ENCODE measurements at regions not wholly inside any gene's neighbourhood (a gene's known extent, or its start where the extent isn't known, plus 50 kb on each side); places are given as distances from the start of the nearest gene placed in this dataset.
"Not testable (repeated sequence)": the region's sequence is repeated elsewhere in the genome, so short reads cannot be mapped to it uniquely, and the experiment has no call there.

DNA sequence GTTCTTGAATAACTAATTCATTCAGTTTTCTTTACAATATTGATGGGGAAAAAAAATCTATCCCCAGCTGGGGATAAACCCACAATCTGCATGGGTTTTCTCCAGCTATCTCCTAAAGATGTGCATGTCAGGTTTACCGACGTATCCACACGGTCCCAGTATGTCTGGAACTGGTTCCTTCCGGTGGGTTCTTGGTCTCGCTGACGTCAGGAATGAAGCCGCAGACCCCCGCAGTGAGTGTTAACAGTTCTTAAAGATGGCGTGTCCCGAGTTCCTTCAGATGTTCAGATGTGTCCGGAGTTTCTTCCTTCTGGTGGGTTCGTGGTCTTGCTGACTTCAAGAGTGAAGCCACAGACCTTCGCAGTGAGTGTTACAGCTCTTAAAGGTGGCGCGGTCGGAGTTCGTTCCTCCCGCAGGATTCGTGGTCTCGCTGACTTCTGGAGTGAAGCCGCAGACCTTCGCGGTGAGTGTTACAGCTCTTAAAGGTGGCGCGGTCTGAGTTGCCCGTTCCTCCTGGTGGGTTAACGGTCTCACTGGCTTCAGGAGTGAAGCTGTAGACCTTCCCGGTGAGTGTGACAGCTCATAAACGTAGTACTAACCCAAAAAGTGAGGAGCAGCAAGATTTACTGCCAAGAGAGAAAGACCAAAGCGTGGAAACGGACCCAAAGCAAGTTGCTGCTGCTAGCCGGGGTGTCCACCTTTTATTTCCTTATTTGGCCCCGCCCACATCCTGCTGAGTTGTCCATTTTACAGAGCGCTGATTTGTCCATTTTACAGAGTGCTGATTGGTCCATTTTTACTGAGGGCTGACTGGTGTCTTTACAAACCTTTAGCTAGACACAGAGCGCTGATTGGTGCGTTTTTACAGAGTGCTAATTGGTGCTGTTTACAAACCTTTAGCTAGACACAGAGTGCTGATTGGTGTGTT lies 195.1 kb upstream of the NR2F2 start:
- DNase-seq = no peak

DNA sequence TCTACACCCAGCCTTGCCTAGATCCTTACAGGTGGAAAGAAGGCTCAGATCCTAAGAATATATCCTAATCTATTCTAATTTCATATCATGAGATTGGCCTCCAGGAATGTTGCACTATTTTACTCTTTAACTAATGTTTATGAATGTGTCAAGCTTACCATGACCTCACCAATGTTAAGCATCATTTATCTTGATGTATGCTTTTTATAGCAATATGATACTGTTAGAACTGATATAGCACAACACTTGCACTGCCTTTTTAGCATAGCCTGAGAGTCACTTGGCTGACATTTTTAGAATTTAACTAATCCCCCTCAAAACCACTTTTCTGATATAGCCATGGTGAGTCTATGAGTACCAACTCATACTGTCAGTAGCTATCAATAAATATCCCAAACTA lies 191.5 kb upstream of the NR2F2 start:
- no peak for DNase-seq

- DNase-seq = no peak
Measured at GRCh38 chr15:96142498-96142897, 188.0 kb upstream of the NR2F2 start.

DNA sequence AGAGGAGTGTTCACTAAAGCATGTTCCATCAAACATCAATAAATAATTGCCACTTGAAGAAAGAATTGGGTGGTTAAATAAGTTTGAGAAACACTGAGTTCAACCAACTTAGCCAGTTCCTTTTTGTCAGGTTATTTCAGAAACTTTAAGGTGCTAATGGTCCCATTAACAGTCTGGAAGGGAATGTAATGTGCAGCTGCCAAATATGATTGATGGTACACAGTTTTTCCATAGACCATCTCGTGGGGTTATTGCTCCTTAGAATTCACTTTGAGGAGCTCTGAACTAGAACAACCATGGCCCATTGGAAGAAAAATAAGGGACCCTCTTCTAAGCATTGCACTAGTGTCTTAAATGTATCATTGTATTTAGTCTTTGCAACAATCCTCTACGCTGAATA lies 185.8 kb upstream of the NR2F2 start:
- no peak for DNase-seq

DNA sequence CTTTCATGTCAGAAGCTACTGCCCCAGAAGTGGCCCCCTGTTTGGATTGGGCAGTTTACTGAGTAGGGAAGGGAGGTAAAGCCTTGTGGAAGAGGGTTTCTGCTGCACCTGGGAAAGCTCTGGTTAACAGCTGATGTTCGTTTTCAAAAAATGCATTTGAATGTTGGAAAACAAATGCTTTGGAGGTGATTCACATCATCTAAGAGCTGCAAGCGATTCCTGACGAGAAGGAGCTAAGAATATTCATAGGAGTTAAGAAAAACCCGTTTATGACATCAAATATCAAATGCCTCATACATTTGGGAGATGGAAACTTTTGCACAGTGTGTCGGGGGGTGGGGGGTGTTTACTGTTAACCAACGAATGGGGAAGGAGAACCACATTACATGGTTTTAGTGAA lies 183.8 kb upstream of the NR2F2 start:
- DNase-seq = no peak

- DNase-seq = no peak
Measured at GRCh38 chr15:96147267-96147666, 183.2 kb upstream of the NR2F2 start.

DNA sequence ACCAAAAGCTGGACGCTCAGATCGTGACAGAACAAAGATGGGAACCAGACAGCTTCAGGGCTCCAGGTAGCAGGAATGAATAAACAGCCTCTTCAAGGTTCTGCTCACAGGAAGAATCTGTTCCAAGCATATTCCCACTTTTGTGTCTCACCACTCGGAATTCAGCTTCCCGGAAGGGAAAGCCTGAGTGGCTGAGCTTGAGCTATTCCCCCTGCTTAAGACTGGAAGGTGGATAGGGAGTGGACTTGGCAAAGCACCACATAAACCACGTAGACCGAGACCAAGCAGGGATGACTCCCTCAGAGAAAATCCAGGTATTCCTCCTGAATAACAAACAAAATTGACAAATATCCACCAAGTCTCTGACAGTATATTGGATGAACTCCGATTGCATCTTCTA lies 180.2 kb upstream of the NR2F2 start:
- DNase-seq = no peak

- DNase-seq = not testable (repeated sequence)
Measured at GRCh38 chr15:96151749-96152148, 178.8 kb upstream of the NR2F2 start.

GRCh38 chr15:96153929-96154328 lies 176.6 kb upstream of the NR2F2 start:
- no peak for DNase-seq

- no peak for DNase-seq
Measured at GRCh38 chr15:96158938-96159337, 171.6 kb upstream of the NR2F2 start.

DNA sequence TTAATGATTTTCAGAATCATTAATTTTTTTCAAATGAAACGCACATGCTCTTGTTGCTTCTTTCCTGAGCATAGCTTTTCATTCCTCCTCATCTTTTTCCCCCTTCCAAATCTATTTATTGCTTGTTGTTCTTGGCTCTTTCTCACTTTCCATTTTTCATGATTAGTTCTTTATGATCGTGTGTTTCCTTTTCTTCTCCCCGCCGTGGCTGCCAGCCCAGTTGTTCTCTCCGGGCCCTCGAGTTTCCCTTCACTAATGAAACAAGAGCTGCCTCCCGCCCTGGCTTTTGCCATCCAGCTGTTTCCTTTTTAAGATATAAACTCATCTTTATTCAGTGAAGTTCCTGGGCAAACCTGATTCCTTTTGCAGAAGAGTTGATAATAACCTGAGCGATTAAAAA lies 170.2 kb upstream of the NR2F2 start:
- DNase-seq = no peak

DNA sequence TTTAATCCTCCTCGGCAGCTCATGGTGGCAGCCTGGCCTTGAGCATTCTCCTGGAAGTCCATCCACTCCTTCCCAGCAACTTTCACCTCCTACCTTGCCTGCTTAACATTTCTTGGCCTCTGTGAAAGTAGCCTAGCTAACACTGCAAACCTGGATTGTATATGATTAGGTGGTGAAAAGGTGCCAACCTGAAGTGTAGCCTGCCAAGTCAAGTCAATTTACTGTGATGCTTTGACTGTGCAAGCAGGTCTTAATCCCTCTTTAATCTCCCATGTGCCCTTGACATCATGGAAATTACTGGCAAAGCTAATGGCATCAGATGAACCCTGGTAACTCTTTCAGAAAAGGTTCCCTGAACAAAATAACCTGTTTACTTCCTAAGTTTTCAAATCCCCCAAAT lies 169.7 kb upstream of the NR2F2 start:
- DNase-seq = no peak

- DNase-seq = no peak
Measured at GRCh38 chr15:96162322-96162721, 168.2 kb upstream of the NR2F2 start.

DNA sequence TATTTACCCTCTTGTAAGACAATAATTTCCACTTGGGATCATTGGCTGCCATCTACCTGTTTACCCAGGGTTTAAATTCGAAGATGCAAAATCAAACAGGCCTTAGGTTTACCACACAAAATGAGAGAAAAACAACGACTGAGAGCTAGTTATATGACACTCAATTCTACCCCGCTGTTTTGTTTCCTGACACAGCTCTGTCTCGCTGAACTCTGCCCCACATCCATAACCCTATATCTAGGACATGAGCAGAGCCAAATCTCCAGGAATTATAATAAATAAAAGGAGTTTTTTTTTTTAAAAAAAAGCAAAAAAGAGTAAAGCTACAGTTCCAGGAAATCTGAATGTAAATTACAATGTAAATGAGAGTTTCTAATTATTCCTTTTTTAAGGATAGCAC lies 165.4 kb upstream of the NR2F2 start:
- no peak for DNase-seq

- no peak for DNase-seq
Measured at GRCh38 chr15:96165775-96166174, 164.7 kb upstream of the NR2F2 start.

GRCh38 chr15:96166223-96167200 lies 164.0 kb upstream of the NR2F2 start:
- no peak for DNase-seq

GRCh38 chr15:96170616-96170978 lies 159.9 kb upstream of the NR2F2 start:
- not testable (repeated sequence) for DNase-seq

DNA sequence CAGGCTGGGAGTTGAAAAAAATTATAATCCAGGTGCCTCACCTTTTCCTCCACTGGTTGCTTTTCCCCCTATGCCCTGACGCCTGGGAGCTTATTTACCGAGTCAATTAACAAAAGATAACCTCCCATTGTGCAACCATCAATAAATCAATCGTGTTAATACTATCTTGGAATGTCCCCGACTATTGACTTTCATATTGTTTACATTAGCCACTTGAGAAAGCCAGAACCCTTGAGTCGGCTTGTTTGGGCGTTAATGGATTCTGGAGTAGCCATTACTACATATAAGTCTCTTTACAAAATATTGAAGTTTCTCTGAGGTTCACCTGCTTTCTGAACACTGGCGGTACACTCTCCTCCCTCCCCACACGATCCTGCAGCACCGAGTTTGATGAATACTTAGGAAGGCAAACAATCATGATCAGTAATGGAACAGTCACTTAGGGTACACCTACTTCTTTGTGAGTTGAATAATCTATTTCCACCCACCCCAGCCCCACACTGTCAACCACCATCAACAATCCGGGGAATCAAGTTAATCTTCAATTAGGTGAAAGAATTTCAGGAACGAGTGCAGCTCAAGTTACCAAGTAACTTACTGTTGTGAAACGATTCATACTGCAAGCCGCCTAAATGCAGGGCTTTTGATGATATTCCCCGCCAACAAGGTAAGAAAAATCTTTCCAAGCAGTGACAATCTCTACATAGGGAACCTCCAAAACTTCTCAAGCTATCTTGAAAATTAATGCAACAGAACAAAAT lies 159.3 kb upstream of the NR2F2 start:
- DNase-seq = no peak

GRCh38 chr15:96171853-96172296 lies 158.6 kb upstream of the NR2F2 start:
- no peak for DNase-seq

DNA sequence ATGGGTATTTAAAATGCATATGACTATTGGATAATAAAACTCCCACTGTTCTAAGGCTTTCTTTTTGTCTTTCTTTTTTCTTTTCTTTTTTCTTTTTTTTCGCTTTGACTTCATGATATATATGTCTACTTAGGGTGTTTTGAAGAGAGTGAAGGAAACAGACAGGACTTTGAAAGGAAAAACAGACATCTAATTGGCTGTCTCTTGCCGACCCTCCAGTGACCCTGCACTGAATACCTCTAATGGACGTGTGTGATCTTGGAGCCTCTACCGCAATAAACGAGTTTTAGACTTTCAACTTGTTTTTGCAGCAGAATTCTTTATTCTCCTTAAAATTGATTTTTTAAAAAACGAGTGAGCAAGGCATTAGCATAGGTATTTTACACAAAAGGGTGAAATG lies 158.1 kb upstream of the NR2F2 start:
- DNase-seq = no peak

- DNase-seq = no peak
Measured at GRCh38 chr15:96176831-96177230, 153.7 kb upstream of the NR2F2 start.

DNA sequence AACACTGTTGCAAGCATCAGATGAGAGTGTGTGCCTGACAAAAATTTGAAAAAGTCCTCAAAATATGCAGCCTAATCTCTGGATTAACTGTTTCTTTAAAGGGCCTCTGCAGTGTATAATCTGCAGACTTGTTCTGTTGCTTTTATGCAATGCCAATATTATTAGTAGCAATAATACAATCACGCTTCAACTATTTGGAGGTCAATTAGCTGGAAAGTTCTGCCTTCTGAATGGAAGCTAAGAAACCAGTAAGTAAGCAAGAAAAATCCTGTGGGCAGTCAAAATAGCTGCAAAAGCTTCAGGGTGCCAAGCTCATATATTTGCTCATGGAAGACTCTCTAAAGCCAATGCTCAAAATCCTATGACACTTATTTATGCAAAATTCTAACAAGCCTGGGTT lies 153.2 kb upstream of the NR2F2 start:
- no peak for DNase-seq

Data from activated T-cell treated with anti-CD3 and anti-CD28 coated beads for 4 hours (primary cell).